ENCODE measurements at regions not wholly inside any gene's neighbourhood (a gene's known extent, or its start where the extent isn't known, plus 50 kb on each side); places are given as distances from the start of the nearest gene placed in this dataset.

GRCh38 chr12:89947437-89948270 lies 239.0 kb upstream of the ATP2B1 start:
- H3K27ac ChIP-seq = peak overlapping the region; percentile 47 to 54
- no peaks in the 10 kb centered on the region for H3K36me3 ChIP-seq
- DNase-seq (ENCODE audit: low spot score) (no peak), ATAC-seq (ENCODE audit: insufficient number of reproducible peaks, low FRiP score, low read depth) (peak; percentile 81)
- H3K4me3 ChIP-seq = peak overlapping the region; percentile 6
- no peaks in the 10 kb centered on the region for H3K27me3 ChIP-seq (replicated peaks; ENCODE audit: insufficient read depth)
- TF ChIP-seq CTCF (IDR thresholded peaks at IDR 0.05) = no peak
- H3K9me3 ChIP-seq = no peaks in the 10 kb centered on the region
- H3K4me1 ChIP-seq (ENCODE audit: control insufficient read depth in 1 of 2, low read depth in 2 of 2) = peaks cover 17 to 28% of the 10 kb centered on the region in 2 donors

DNA sequence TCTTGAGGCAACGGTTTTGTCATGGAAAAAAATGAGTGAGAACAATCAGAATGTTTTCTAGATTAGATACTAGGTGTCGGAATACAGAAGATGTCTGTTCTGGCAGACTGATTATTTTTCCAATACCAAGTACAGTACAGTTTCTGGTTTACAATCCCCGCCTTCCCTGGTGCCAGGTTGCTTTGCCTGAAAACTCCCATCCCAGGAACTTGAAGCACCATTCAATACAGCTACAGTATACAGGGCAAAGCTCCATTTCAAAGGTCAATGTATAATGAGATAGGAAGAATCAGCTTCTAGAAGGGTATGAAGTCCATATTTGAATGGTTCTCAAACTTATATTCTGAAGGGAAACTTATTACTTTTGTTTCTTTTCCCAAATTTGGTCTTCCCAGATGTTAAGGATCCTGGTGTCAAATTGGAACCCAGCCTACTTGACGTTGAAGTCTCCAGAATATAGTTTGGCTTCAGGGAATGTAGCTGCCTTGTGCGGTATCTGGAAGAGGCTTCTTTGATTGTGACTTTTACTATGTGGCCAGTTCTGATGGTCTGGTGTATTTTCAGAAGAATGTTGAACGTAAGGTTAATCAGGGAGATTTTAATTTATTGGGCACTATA lies 238.0 kb upstream of the ATP2B1 start:
- H3K36me3 ChIP-seq = no peaks in the 10 kb centered on the region
- no peak overlapping the region for H3K4me3 ChIP-seq
- H3K27me3 ChIP-seq (replicated peaks; ENCODE audit: insufficient read depth) = no peaks in the 10 kb centered on the region
- DNase-seq (ENCODE audit: low spot score) = no peak
- peaks cover 17 to 28% of the 10 kb centered on the region in 2 donors for H3K4me1 ChIP-seq (ENCODE audit: control insufficient read depth in 1 of 2, low read depth in 2 of 2)
- no peak for ATAC-seq (ENCODE audit: insufficient number of reproducible peaks, low FRiP score, low read depth)
- TF ChIP-seq CTCF (IDR thresholded peaks at IDR 0.05) = no peak
- H3K27ac ChIP-seq = no peak overlapping the region
- no peaks in the 10 kb centered on the region for H3K9me3 ChIP-seq

DNA sequence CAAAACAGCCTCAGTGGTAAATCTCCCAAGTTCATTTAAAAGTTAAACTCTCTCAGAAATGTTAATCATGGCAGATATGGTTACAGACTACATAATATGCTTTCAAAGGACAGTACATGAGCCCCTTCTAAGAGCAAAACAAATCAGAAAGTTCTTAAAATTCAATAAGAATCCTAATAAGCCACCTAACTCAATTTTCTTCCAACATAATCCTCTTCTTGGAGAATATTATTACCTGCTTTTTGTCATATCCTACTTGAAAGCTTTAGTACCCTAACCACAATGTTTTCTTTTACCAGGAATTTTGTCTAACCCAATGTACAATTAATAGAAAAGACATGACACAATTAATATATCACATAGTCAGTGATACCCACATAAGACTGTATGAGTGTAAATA lies 236.5 kb upstream of the ATP2B1 start:
- Histone ChIP-seq H3K9me3 (no peaks in the 10 kb centered on the region), H3K36me3 (no peaks in the 10 kb centered on the region), H3K27ac (no peak overlapping the region), H3K4me1 (ENCODE audit: control insufficient read depth in 1 of 2, low read depth in 2 of 2) (peaks cover 17 to 26% of the 10 kb centered on the region in 2 donors), H3K27me3 (replicated peaks; ENCODE audit: insufficient read depth) (no peaks in the 10 kb centered on the region), H3K4me3 (no peak overlapping the region)
- ATAC-seq (ENCODE audit: insufficient number of reproducible peaks, low FRiP score, low read depth) = no peak
- no peak for TF ChIP-seq CTCF (IDR thresholded peaks at IDR 0.05)
- DNase-seq (ENCODE audit: low spot score) = no peak

DNA sequence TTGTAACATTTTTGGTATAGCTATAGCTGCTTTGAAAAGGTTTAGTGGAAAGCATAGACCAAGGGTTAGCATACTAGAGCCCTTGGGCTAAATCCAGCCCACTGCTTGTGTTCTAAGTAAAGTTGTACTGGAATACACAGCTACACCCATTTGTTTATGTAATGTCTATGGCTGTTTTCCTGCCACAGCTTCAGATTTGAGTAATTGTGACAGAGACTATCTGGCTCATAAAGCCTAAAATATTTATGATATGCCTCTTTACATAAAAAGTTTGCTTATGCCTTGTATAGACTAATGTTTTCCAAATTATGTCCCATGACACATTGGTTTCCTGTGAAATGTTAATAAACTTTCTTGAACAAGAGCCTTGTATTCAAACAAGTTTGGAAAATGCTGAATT lies 234.8 kb upstream of the ATP2B1 start:
- no peaks in the 10 kb centered on the region for H3K36me3 ChIP-seq
- no peak overlapping the region for H3K27ac ChIP-seq
- no peaks in the 10 kb centered on the region for H3K27me3 ChIP-seq (replicated peaks; ENCODE audit: insufficient read depth)
- no peak for ATAC-seq (ENCODE audit: insufficient number of reproducible peaks, low FRiP score, low read depth)
- H3K9me3 ChIP-seq = no peaks in the 10 kb centered on the region
- TF ChIP-seq CTCF (IDR thresholded peaks at IDR 0.05) = no peak
- H3K4me1 ChIP-seq (ENCODE audit: control insufficient read depth in 1 of 2, low read depth in 2 of 2) = peaks cover 6 to 14% of the 10 kb centered on the region in 2 donors
- DNase-seq (ENCODE audit: low spot score) = no peak
- H3K4me3 ChIP-seq = no peak overlapping the region

GRCh38 chr12:89941436-89941835 lies 232.8 kb upstream of the ATP2B1 start:
- no peak for ATAC-seq (ENCODE audit: insufficient number of reproducible peaks, low FRiP score, low read depth)
- H3K4me1 ChIP-seq (ENCODE audit: control insufficient read depth in 1 of 2, low read depth in 2 of 2) = peaks cover 0 to 3% of the 10 kb centered on the region in 2 donors
- no peak for TF ChIP-seq CTCF (IDR thresholded peaks at IDR 0.05)

More at GRCh38 chr12:89941436-89941835, 232.8 kb upstream of the ATP2B1 start:
- Histone ChIP-seq H3K36me3 (no peaks in the 10 kb centered on the region), H3K27me3 (replicated peaks; ENCODE audit: insufficient read depth) (no peaks in the 10 kb centered on the region), H3K4me3 (no peak overlapping the region), H3K27ac (no peak overlapping the region), H3K9me3 (no peaks in the 10 kb centered on the region)
- no peak for DNase-seq (ENCODE audit: low spot score)
